Kasumi-1 (cell line): ENCODE measurements at regions not wholly inside any gene's neighbourhood (a gene's known extent, or its start where the extent isn't known, plus 50 kb on each side); places are given as distances from the start of the nearest gene placed in this dataset.
A peak's percentile ranks its signal among the peaks of the same experiment; 100 is the strongest.
"Not testable (repeated sequence)": the region's sequence is repeated elsewhere in the genome, so short reads cannot be mapped to it uniquely, and the experiment has no call there.

Experiments used
- DNase-seq, 2 experiments: peaks; one replicate each; lab custom pipeline; 2025; lab: John Stamatoyannopoulos, UW

- peak in 1 of 2 experiments; percentile 7 for DNase-seq
Observed at GRCh38 chr6:9100869-9101580, 665.7 kb upstream of the SLC35B3 start.

GRCh38 chr6:9095729-9096128, 660.4 kb upstream of the SLC35B3 start:
- no peak for DNase-seq

GRCh38 chr6:9095137-9095536, 659.8 kb upstream of the SLC35B3 start:
- no peak for DNase-seq

- DNase-seq = no peak
Observed at GRCh38 chr6:9089724-9090123, 654.4 kb upstream of the SLC35B3 start.

- DNase-seq = no peak
Observed at GRCh38 chr6:9087470-9087869, 652.1 kb upstream of the SLC35B3 start.

- no peak for DNase-seq
Observed at GRCh38 chr6:9086331-9086730, 651.0 kb upstream of the SLC35B3 start.

GRCh38 chr6:9085709-9086070, 650.3 kb upstream of the SLC35B3 start:
- no peak for DNase-seq

GRCh38 chr6:9085054-9085708, 649.8 kb upstream of the SLC35B3 start:
- DNase-seq = no peak

GRCh38 chr6:9083108-9083507, 647.8 kb upstream of the SLC35B3 start:
- DNase-seq = no peak

- DNase-seq = no peak
Observed at GRCh38 chr6:9066726-9067125, 631.4 kb upstream of the SLC35B3 start.

GRCh38 chr6:9064156-9064555, 628.8 kb upstream of the SLC35B3 start:
- no peak for DNase-seq

- no peak for DNase-seq
Observed at GRCh38 chr6:9062596-9062995, 627.3 kb upstream of the SLC35B3 start.

GRCh38 chr6:9057937-9058336, 622.6 kb upstream of the SLC35B3 start:
- no peak for DNase-seq

- DNase-seq = no peak
Observed at GRCh38 chr6:9056556-9056955, 621.2 kb upstream of the SLC35B3 start.

GRCh38 chr6:9044426-9044825, 609.1 kb upstream of the SLC35B3 start:
- DNase-seq = no peak

GRCh38 chr6:9040718-9041117, 605.4 kb upstream of the SLC35B3 start:
- DNase-seq = no peak

- DNase-seq = no peak
Observed at GRCh38 chr6:9039258-9039657, 603.9 kb upstream of the SLC35B3 start.

GRCh38 chr6:9028086-9028485, 592.7 kb upstream of the SLC35B3 start:
- DNase-seq = no peak

GRCh38 chr6:9025796-9026394, 590.5 kb upstream of the SLC35B3 start:
- DNase-seq = no peak

GRCh38 chr6:9025228-9025627, 589.9 kb upstream of the SLC35B3 start:
- DNase-seq = no peak

- DNase-seq = not testable (repeated sequence)
Observed at GRCh38 chr6:9024246-9024645, 588.9 kb upstream of the SLC35B3 start.

GRCh38 chr6:9020001-9020400, 584.7 kb upstream of the SLC35B3 start:
- DNase-seq = no peak

GRCh38 chr6:9009931-9010330, 574.6 kb upstream of the SLC35B3 start:
- DNase-seq = no peak
